SK-N-SH treated with all-trans-retinoic acid at 6 μM for 48 hours (cell line): ENCODE measurements at regions not wholly inside any gene's neighbourhood (a gene's known extent, or its start where the extent isn't known, plus 50 kb on each side); places are given as distances from the start of the nearest gene placed in this dataset.
A peak's percentile ranks its signal among the peaks of the same experiment; 100 is the strongest.
"Not testable (repeated sequence)": the region's sequence is repeated elsewhere in the genome, so short reads cannot be mapped to it uniquely, and the experiment has no call there.

Experiments used
- ATAC-seq: fragments of 200-7000 bp; cut with Tn5 transposase; 3 replicates; pipeline ENCODE4 v1.9.1; 2020; ENCODE audit warnings: mild to moderate bottlenecking, moderate library complexity
- ARNTL ChIP-seq: fragments of 450-650 bp; formaldehyde crosslinking; IDR thresholded peaks from 2 replicates; pipeline ENCODE4 v1.5.0; 2020; ENCODE audit warnings: low read depth, mild to moderate bottlenecking, moderate library complexity, borderline replicate concordance
- BACH2 ChIP-seq: fragments of 250-450 bp; sonication (Bioruptor Pico); IDR thresholded peaks from 2 replicates; pipeline ENCODE4 v1.9.0; 2021; ENCODE audit warnings: mild to moderate bottlenecking, borderline replicate concordance
- CSDC2 ChIP-seq: fragments of 250-450 bp; sonication (Bioruptor Pico); IDR thresholded peaks from 2 replicates; pipeline ENCODE4 v1.5.0; 2020; ENCODE audit warnings: mild to moderate bottlenecking, moderate library complexity
- ESRRG ChIP-seq: fragments of 250-450 bp; sonication (Bioruptor Pico); IDR thresholded peaks from 2 replicates; pipeline ENCODE4 v1.6.1; 2021; ENCODE audit warnings: mild to moderate bottlenecking
- GLIS3 ChIP-seq: fragments of 250-450 bp; sonication (Bioruptor Pico); IDR thresholded peaks from 2 replicates; pipeline ENCODE4 v1.5.0; 2020; ENCODE audit warnings: mild to moderate bottlenecking, moderate library complexity
- ISL1 ChIP-seq: fragments of 250-450 bp; sonication (Bioruptor Pico); IDR thresholded peaks from 2 replicates; pipeline ENCODE4 v2.1.2; 2022; ENCODE audit warnings: mild to moderate bottlenecking, moderate library complexity
- OSR1 ChIP-seq: fragments of 250-450 bp; sonication (Bioruptor Pico); IDR thresholded peaks from 2 replicates; pipeline ENCODE4 v1.8.0; 2022; ENCODE audit warnings: moderate library complexity, mild to moderate bottlenecking, inconsistent platforms
- PPARA ChIP-seq: fragments of 250-450 bp; sonication (Bioruptor Pico); IDR thresholded peaks from 2 replicates; pipeline ENCODE4 v1.5.0; 2020; ENCODE audit warnings: mild to moderate bottlenecking, borderline replicate concordance
- RARB ChIP-seq: fragments of 250-450 bp; sonication (Bioruptor Pico); IDR thresholded peaks from 2 replicates; pipeline ENCODE4 v1.8.0; 2021; ENCODE audit warnings: mild to moderate bottlenecking, moderate library complexity
- SNAI2 ChIP-seq: fragments of 250-450 bp; sonication (Bioruptor Pico); IDR thresholded peaks from 2 replicates; pipeline ENCODE4 v1.5.0; 2020; ENCODE audit warnings: mild to moderate bottlenecking, moderate library complexity
- TCF4 ChIP-seq: fragments of 250-450 bp; sonication (Bioruptor Pico); IDR thresholded peaks from 2 replicates; pipeline ENCODE4 v1.8.0; 2021; ENCODE audit warnings: mild to moderate bottlenecking, moderate library complexity, borderline replicate concordance
- TOX ChIP-seq: fragments of 250-450 bp; sonication (Bioruptor Pico); IDR thresholded peaks from 2 replicates; pipeline ENCODE4 v1.8.0; 2021; ENCODE audit warnings: mild to moderate bottlenecking, moderate library complexity, borderline replicate concordance
- ZFP3 ChIP-seq: fragments of 250-450 bp; sonication (Bioruptor Pico); IDR thresholded peaks from 2 replicates; pipeline ENCODE4 v1.5.0; 2020; ENCODE audit warnings: mild to moderate bottlenecking, moderate library complexity
- ZFP30 ChIP-seq: fragments of 450-650 bp; formaldehyde crosslinking; IDR thresholded peaks from 2 replicates; pipeline ENCODE4 v1.5.0; 2022; ENCODE audit warnings: mild to moderate bottlenecking, moderate library complexity
- ZNF565 ChIP-seq: fragments of 450-650 bp; formaldehyde crosslinking; conservative IDR thresholded peaks from 2 replicates; pipeline ENCODE4 v1.5.0; 2020; ENCODE audit warnings: low read depth, mild to moderate bottlenecking, moderate library complexity
- ZNF70 ChIP-seq: fragments of 450-650 bp; formaldehyde crosslinking; IDR thresholded peaks from 2 replicates; pipeline ENCODE4 v1.5.0; 2020; ENCODE audit warnings: mild to moderate bottlenecking, moderate library complexity
- ZNF8 ChIP-seq: fragments of 450-650 bp; formaldehyde crosslinking; IDR thresholded peaks from 2 replicates; pipeline ENCODE4 v1.5.0; 2020; ENCODE audit warnings: mild to moderate bottlenecking, moderate library complexity
- TF ChIP-seq, protein P1 (sequence below): fragments of 250-450 bp; sonication (Bioruptor Pico); IDR thresholded peaks from 2 replicates; pipeline ENCODE4 v1.8.0; 2021; ENCODE audit warnings: low read depth, mild to moderate bottlenecking, moderate library complexity, borderline replicate concordance
- TF ChIP-seq, protein P2 (sequence below): fragments of 250-450 bp; sonication (Bioruptor Pico); IDR thresholded peaks from 2 replicates; pipeline ENCODE4 v1.8.0; 2020; ENCODE audit warnings: mild to moderate bottlenecking, moderate library complexity, borderline replicate concordance
- TF ChIP-seq, protein P3 (sequence below): fragments of 250-450 bp; sonication (Bioruptor Pico); IDR thresholded peaks from 2 replicates; pipeline ENCODE4 v1.5.0; 2020; ENCODE audit warnings: mild to moderate bottlenecking, moderate library complexity
- TF ChIP-seq, protein P4 (sequence below): fragments of 250-450 bp; sonication (Bioruptor Pico); IDR thresholded peaks from 2 replicates; pipeline ENCODE4 v1.5.1; 2020; ENCODE audit warnings: low read depth, mild to moderate bottlenecking, moderate library complexity

DNA sequence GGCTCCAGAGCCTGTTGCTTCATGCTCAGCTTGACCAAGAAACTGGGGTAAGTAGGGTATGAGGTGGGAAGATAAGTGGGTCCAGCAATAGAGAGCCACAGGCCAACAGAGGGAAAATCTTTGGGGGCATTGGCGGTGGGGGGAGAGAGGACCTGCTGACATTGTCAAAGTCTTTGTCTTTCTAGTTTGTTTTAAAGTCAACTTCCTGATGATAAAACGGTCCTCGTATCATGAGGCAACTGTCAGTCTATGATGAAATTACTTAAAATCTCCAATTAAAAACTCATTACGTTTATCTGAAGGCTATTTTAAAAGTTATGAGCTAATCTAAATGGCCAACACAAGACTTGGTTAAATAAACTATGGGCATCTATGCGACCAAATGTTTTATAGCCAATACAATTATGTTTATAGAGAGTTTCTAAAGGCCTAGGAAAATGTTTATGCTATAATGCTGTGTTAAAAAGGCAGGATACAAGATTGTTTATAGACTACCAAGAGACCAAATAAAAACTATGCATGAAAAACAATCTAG is 84.4 kb upstream of the CD28 start:
- no peak for ATAC-seq
- TF ChIP-seq, protein P1, sequence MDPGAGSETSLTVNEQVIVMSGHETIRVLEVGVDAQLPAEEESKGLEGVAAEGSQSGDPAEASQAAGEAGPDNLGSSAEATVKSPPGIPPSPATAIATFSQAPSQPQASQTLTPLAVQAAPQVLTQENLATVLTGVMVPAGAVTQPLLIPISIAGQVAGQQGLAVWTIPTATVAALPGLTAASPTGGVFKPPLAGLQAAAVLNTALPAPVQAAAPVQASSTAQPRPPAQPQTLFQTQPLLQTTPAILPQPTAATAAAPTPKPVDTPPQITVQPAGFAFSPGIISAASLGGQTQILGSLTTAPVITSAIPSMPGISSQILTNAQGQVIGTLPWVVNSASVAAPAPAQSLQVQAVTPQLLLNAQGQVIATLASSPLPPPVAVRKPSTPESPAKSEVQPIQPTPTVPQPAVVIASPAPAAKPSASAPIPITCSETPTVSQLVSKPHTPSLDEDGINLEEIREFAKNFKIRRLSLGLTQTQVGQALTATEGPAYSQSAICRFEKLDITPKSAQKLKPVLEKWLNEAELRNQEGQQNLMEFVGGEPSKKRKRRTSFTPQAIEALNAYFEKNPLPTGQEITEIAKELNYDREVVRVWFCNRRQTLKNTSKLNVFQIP (CRISPR knock-in tag) = no peak
- no peak for TF ChIP-seq OSR1 (CRISPR knock-in tag)
- TF ChIP-seq CSDC2 (CRISPR knock-in tag) = no peak
- no peak for TF ChIP-seq TCF4 (CRISPR knock-in tag)
- TF ChIP-seq ZFP30 (CRISPR knock-in tag) = no peak
- no peak for TF ChIP-seq PPARA (CRISPR knock-in tag)
- TF ChIP-seq GLIS3 = no peak
- TF ChIP-seq, all 23 proteins: peak for 0

DNA sequence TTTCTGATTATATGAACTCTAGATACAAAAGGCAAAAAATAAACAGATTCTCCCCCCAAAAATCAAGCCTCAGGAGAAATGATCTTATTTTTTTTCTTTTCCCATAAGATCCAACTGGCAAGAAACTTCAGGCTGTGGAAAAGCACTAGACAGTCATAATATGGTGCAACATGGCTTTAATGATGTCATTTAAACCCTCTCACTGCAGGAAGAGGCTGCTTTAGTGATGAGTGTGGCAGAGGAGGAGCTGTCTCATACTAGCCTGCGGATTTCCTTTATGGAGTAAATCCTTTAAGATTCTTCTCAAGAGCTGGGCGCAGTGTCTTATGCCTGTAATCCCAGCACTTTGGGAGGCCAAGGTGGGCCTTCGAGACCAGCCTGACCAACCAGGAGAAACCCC is 83.3 kb upstream of the CD28 start:
- no peak for TF ChIP-seq ZNF70 (CRISPR knock-in tag)
- peak; percentile 86 for ATAC-seq

DNA sequence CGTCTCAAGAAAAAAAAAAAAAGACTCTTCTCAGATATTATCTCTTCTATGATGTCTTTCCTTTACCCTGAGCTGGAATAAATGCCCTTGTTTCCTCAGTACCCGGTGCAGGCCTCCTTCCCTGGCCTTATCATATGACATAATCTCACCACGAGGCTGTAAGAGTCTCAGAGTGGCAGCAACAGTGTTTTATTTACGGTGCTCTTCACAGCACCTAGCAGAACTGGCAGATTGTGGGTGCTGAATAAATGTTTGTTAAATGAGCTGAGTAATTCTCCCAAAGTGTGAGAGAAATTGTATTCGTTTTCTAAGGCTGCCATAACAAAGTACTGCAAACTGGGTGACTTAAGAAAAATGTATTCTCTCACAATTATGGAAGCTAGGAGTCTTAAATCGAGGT is 82.8 kb upstream of the CD28 start:
- ATAC-seq = peak; percentile 48
- TF ChIP-seq, protein P2, sequence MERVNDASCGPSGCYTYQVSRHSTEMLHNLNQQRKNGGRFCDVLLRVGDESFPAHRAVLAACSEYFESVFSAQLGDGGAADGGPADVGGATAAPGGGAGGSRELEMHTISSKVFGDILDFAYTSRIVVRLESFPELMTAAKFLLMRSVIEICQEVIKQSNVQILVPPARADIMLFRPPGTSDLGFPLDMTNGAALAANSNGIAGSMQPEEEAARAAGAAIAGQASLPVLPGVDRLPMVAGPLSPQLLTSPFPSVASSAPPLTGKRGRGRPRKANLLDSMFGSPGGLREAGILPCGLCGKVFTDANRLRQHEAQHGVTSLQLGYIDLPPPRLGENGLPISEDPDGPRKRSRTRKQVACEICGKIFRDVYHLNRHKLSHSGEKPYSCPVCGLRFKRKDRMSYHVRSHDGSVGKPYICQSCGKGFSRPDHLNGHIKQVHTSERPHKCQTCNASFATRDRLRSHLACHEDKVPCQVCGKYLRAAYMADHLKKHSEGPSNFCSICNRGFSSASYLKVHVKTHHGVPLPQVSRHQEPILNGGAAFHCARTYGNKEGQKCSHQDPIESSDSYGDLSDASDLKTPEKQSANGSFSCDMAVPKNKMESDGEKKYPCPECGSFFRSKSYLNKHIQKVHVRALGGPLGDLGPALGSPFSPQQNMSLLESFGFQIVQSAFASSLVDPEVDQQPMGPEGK (CRISPR knock-in tag) = no peak
- TF ChIP-seq GLIS3 = no peak
- no peak for TF ChIP-seq CSDC2 (CRISPR knock-in tag)
- TF ChIP-seq, protein P3, sequence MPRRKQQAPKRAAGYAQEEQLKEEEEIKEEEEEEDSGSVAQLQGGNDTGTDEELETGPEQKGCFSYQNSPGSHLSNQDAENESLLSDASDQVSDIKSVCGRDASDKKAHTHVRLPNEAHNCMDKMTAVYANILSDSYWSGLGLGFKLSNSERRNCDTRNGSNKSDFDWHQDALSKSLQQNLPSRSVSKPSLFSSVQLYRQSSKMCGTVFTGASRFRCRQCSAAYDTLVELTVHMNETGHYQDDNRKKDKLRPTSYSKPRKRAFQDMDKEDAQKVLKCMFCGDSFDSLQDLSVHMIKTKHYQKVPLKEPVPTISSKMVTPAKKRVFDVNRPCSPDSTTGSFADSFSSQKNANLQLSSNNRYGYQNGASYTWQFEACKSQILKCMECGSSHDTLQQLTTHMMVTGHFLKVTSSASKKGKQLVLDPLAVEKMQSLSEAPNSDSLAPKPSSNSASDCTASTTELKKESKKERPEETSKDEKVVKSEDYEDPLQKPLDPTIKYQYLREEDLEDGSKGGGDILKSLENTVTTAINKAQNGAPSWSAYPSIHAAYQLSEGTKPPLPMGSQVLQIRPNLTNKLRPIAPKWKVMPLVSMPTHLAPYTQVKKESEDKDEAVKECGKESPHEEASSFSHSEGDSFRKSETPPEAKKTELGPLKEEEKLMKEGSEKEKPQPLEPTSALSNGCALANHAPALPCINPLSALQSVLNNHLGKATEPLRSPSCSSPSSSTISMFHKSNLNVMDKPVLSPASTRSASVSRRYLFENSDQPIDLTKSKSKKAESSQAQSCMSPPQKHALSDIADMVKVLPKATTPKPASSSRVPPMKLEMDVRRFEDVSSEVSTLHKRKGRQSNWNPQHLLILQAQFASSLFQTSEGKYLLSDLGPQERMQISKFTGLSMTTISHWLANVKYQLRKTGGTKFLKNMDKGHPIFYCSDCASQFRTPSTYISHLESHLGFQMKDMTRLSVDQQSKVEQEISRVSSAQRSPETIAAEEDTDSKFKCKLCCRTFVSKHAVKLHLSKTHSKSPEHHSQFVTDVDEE = no peak
- TF ChIP-seq BACH2 (CRISPR knock-in tag) = no peak
- TF ChIP-seq ZNF70 (CRISPR knock-in tag) = no peak
- no peak for TF ChIP-seq ZNF565 (CRISPR knock-in tag)
- TF ChIP-seq, protein P4, sequence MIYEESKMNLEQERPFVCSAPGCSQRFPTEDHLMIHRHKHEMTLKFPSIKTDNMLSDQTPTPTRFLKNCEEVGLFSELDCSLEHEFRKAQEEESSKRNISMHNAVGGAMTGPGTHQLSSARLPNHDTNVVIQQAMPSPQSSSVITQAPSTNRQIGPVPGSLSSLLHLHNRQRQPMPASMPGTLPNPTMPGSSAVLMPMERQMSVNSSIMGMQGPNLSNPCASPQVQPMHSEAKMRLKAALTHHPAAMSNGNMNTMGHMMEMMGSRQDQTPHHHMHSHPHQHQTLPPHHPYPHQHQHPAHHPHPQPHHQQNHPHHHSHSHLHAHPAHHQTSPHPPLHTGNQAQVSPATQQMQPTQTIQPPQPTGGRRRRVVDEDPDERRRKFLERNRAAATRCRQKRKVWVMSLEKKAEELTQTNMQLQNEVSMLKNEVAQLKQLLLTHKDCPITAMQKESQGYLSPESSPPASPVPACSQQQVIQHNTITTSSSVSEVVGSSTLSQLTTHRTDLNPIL (CRISPR knock-in tag) = no peak
- TF ChIP-seq OSR1 (CRISPR knock-in tag) = no peak
- no peak for TF ChIP-seq ESRRG (CRISPR knock-in tag)
- no peak for TF ChIP-seq TCF4 (CRISPR knock-in tag)
- TF ChIP-seq ARNTL (CRISPR knock-in tag) = no peak
- TF ChIP-seq ISL1 (CRISPR knock-in tag) = no peak
- TF ChIP-seq, all 23 proteins: peak for 0

DNA sequence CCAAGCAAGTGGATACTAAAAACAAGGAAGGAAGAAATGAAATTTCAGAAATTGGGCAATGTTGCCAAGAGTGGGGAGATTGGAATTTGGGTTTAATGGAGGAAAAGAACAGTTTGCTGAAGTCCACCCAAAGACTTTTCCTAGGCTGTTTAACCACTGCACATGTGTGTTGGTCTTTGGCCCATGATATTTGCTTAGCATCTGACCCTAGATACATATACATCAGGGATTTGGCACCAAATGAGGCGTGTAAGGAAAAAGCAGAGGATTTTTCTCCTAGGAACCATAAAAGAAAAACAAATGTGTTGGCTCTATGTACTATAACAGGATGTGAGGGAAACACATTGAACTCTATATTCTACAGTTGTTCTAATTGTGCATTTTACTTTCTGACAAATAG is 80.7 kb upstream of the CD28 start:
- ATAC-seq = no peak
- TF ChIP-seq ARNTL (CRISPR knock-in tag) (no peak), ISL1 (CRISPR knock-in tag) (no peak), OSR1 (CRISPR knock-in tag) (no peak), ZNF8 (CRISPR knock-in tag) (no peak), ESRRG (CRISPR knock-in tag) (no peak), SNAI2 (CRISPR knock-in tag) (no peak), TOX (CRISPR knock-in tag) (no peak), ZNF565 (CRISPR knock-in tag) (no peak), RARB (no peak), ZFP30 (CRISPR knock-in tag) (no peak), ZFP3 (CRISPR knock-in tag) (no peak)
- TF ChIP-seq, protein P1 (CRISPR knock-in tag) = no peak
- TF ChIP-seq, all 23 proteins: peak for 0

DNA sequence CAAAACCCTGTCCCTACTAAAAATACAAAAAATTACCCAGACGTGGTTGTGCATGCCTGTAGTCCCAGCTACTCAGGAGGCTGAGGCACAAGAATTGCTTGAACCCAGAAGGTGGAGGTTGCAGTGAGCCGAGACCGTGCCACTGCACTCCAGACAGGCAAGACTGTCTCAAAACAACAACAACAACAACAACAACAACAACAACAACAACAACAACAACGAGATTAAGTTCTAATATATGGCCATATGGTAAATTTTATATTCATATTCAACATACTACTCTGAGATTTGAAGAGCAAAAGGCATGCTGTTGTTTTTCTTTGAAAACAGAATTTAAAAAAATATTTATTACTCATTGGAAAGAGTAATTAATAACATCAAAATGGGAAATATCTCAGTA is 80.2 kb upstream of the CD28 start:
- ATAC-seq = not testable (repeated sequence)
